ENCODE measurements at regions not wholly inside any gene's neighbourhood (a gene's known extent, or its start where the extent isn't known, plus 50 kb on each side); places are given as distances from the start of the nearest gene placed in this dataset.

DNA sequence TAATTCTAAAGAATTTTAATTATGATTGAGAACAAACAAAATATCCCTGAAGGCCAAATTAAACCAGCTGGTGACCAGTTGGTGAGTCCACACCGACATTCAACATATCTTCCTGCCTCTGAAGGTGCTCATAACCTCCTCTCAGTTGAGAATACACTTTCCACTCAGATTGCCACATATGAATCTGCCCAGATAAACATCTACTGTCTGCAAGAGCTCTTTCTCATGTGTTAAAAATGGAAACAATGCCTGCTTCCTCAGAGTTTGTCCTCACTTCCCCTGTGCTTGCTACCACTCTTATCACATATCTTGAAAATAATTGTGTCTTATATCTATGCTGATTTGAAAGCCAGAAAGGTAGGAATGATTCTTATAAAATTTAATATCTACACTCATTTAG, 177.7 kb upstream of the GULP1 start:
- WGBS (ENCODE audit: insufficient coverage, low lambda C conversion rate): no CpG with 5 or more reads among the region's 1 CpG
- Histone ChIP-seq H3K27me3 (ENCODE audit: control insufficient read depth, insufficient read depth, low read length) (no peaks in the 10 kb centered on the region), H3K27ac (ENCODE audit: low read length) (no peak overlapping the region), H3K9me3 (ENCODE audit: control insufficient read depth, low read depth, low read length) (no peaks in the 10 kb centered on the region), H3K36me3 (ENCODE audit: control insufficient read depth, insufficient read depth, low read length) (no peaks in the 10 kb centered on the region), H3K4me1 (ENCODE audit: control insufficient read depth, insufficient read depth, low read length) (no peaks in the 10 kb centered on the region), H3K4me3 (ENCODE audit: low read length) (no peak overlapping the region)
- DNase-seq: no peak

DNA sequence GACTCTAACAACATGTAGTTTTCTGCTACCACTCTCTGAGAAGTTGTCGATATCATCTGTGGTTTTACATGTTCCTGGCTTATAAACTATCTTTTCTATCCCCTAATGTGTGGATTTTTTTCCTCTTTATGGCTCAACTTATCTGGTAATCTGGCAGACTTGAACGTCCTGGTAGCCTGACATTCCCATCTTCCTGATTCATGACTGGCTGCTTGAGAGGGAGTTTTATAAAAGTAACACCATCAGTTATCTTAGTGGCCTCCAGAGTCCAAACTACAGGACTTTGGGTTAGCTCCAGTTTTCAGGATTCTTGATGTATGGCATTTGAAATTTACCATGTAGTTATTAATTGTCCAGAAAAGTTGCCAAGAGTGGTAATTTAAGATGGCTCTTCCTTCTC, 174.0 kb upstream of the GULP1 start:
- 80% methylated on average over 1 of the region's 2 CpGs for WGBS (ENCODE audit: insufficient coverage, low lambda C conversion rate)
- Histone ChIP-seq H3K27ac (ENCODE audit: low read length) (no peak overlapping the region), H3K4me3 (ENCODE audit: low read length) (no peak overlapping the region), H3K36me3 (ENCODE audit: control insufficient read depth, insufficient read depth, low read length) (no peaks in the 10 kb centered on the region), H3K9me3 (ENCODE audit: control insufficient read depth, low read depth, low read length) (no peaks in the 10 kb centered on the region), H3K27me3 (ENCODE audit: control insufficient read depth, insufficient read depth, low read length) (no peaks in the 10 kb centered on the region), H3K4me1 (ENCODE audit: control insufficient read depth, insufficient read depth, low read length) (no peaks in the 10 kb centered on the region)
- no peak for DNase-seq

DNA sequence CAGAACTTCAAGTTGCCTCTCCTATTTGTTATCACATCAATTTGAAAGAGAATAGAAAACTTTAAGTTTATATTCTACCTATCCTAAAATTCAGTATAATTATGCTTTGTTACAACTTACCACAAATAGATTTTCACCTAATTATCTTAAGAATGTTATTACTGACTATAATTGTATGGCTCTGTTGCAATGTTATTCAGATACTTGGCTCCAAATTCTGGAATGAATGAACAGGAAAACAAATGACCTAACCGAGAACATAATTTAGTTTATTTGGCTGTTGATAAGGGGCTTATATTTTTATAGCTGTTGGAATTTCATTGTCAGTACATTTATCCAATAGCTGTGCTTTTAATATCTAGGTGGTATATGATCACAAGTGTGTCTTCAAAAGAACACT, 173.2 kb upstream of the GULP1 start:
- no peaks in the 10 kb centered on the region for H3K36me3 ChIP-seq (ENCODE audit: control insufficient read depth, insufficient read depth, low read length)
- H3K27ac ChIP-seq (ENCODE audit: low read length): no peak overlapping the region
- no peak for DNase-seq
- H3K9me3 ChIP-seq (ENCODE audit: control insufficient read depth, low read depth, low read length): no peaks in the 10 kb centered on the region
- H3K27me3 ChIP-seq (ENCODE audit: control insufficient read depth, insufficient read depth, low read length): no peaks in the 10 kb centered on the region
- H3K4me3 ChIP-seq (ENCODE audit: low read length): no peak overlapping the region
- H3K4me1 ChIP-seq (ENCODE audit: control insufficient read depth, insufficient read depth, low read length): no peaks in the 10 kb centered on the region
- WGBS (ENCODE audit: insufficient coverage, low lambda C conversion rate): no CpG with 5 or more reads among the region's 1 CpG

DNA sequence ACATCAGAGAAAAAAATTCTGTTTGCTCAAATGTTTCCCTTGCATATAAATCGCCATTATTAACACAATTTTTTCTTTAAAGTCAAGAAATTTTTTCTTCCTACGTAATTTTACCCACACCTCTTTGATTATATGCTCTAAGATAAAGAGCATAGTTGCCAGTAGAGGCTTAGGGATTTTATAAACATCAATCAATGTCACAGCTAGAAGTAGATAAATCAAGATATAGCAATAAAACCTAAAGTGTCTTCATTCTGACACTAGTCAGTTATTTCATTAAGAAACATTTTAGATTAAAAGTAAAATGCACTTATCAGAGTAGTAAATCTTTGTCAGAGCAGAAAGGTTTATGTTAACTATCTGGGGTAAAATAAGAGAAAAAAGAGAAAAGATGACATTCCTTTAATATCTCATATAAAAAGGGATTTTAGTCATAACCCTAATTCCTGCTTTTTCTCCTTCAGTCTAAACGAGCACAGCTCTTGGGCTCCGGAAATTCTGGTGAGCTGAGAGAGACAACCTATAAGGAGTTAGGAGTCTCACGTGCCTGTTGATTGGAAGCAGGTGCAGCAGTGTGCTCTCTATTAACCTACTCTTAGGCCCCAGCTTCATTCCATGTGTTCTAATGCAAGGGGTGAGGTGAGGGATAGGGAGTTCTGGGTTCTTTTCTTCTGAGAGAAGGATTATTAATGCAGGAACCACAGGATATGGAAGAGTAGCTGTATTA, 172.4 kb upstream of the GULP1 start:
- Histone ChIP-seq H3K4me1 (ENCODE audit: control insufficient read depth, insufficient read depth, low read length) (no peaks in the 10 kb centered on the region), H3K9me3 (ENCODE audit: control insufficient read depth, low read depth, low read length) (no peaks in the 10 kb centered on the region), H3K27ac (ENCODE audit: low read length) (no peak overlapping the region), H3K4me3 (ENCODE audit: low read length) (no peak overlapping the region), H3K36me3 (ENCODE audit: control insufficient read depth, insufficient read depth, low read length) (no peaks in the 10 kb centered on the region), H3K27me3 (ENCODE audit: control insufficient read depth, insufficient read depth, low read length) (no peaks in the 10 kb centered on the region)
- no peak for DNase-seq
- 67% methylated on average over 3 of the region's 5 CpGs for WGBS (ENCODE audit: insufficient coverage, low lambda C conversion rate)

DNA sequence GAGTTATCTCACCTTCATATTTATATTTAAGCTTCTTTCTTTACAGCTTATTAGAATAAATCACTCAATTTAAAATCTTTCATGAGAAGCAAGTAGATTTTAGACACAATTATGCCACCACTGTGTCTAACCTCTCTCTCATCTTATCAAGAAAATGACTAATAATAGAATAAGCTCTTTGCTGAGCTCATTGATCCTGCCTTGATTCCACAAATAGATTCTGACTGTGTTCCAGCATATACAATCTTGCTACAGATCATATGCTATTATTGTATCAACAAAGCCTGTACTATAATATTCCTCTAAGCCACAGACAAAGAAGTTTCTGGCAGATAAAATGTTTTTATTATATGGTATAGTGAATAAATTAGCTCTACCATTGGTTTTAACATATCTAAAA, 168.7 kb upstream of the GULP1 start:
- Histone ChIP-seq H3K27ac (ENCODE audit: low read length) (no peak overlapping the region), H3K27me3 (ENCODE audit: control insufficient read depth, insufficient read depth, low read length) (no peaks in the 10 kb centered on the region), H3K4me1 (ENCODE audit: control insufficient read depth, insufficient read depth, low read length) (no peaks in the 10 kb centered on the region), H3K4me3 (ENCODE audit: low read length) (no peak overlapping the region), H3K36me3 (ENCODE audit: control insufficient read depth, insufficient read depth, low read length) (no peaks in the 10 kb centered on the region), H3K9me3 (ENCODE audit: control insufficient read depth, low read depth, low read length) (no peaks in the 10 kb centered on the region)
- no peak for DNase-seq

DNA sequence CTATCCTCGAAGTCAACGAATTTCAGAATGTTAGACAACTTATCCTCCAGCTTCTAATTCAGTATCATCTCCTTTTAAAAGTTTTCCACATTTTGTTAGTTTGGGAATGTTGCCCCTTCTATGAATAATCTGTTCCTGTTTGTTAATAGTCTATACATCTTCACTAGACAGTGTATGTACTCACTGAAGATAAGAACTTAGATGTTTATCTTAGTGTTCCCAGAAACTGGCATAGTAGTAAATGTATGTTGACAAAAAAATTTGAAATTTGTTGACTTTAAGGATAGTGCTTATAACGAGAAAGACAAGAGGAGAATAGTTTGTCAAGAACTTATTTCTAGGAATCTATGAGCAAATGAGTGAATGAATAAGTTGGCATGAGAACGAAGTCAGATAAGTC, 162.0 kb upstream of the GULP1 start:
- H3K27me3 ChIP-seq (ENCODE audit: control insufficient read depth, insufficient read depth, low read length): no peaks in the 10 kb centered on the region
- no peaks in the 10 kb centered on the region for H3K36me3 ChIP-seq (ENCODE audit: control insufficient read depth, insufficient read depth, low read length)
- H3K4me1 ChIP-seq (ENCODE audit: control insufficient read depth, insufficient read depth, low read length): no peaks in the 10 kb centered on the region
- no peak overlapping the region for H3K27ac ChIP-seq (ENCODE audit: low read length)
- no peaks in the 10 kb centered on the region for H3K9me3 ChIP-seq (ENCODE audit: control insufficient read depth, low read depth, low read length)
- 68% methylated on average over 3 of the region's 4 CpGs for WGBS (ENCODE audit: insufficient coverage, low lambda C conversion rate)
- no peak for DNase-seq
- H3K4me3 ChIP-seq (ENCODE audit: low read length): no peak overlapping the region

DNA sequence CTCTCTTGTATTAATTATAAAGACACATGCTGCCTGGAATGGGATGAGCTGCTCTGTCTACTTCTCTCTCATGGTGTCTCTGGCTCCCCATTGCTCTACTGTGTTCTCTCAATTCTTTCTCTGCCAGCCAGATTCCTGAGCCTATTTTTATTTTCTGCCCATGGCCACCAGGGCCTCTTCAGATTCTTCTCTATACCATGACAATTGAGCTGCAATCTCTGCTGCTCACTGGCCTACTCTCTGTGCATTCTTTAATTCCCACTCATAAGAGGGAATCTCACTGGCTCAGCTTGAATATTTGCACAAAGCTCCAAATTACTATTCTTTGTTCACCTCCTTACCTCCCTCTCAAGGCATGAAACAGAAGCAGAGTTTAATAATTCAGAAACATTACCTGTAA, 161.4 kb upstream of the GULP1 start:
- Histone ChIP-seq H3K27me3 (ENCODE audit: control insufficient read depth, insufficient read depth, low read length) (no peaks in the 10 kb centered on the region), H3K27ac (ENCODE audit: low read length) (no peak overlapping the region), H3K4me1 (ENCODE audit: control insufficient read depth, insufficient read depth, low read length) (no peaks in the 10 kb centered on the region), H3K4me3 (ENCODE audit: low read length) (no peak overlapping the region), H3K9me3 (ENCODE audit: control insufficient read depth, low read depth, low read length) (no peaks in the 10 kb centered on the region), H3K36me3 (ENCODE audit: control insufficient read depth, insufficient read depth, low read length) (no peaks in the 10 kb centered on the region)
- no peak for DNase-seq

- Histone ChIP-seq H3K9me3 (ENCODE audit: control insufficient read depth, low read depth, low read length) (no peaks in the 10 kb centered on the region), H3K27ac (ENCODE audit: low read length) (no peak overlapping the region), H3K36me3 (ENCODE audit: control insufficient read depth, insufficient read depth, low read length) (no peaks in the 10 kb centered on the region), H3K4me3 (ENCODE audit: low read length) (no peak overlapping the region), H3K4me1 (ENCODE audit: control insufficient read depth, insufficient read depth, low read length) (no peaks in the 10 kb centered on the region), H3K27me3 (ENCODE audit: control insufficient read depth, insufficient read depth, low read length) (no peaks in the 10 kb centered on the region)
- DNase-seq: no peak
- 100% methylated on average over 1 of the region's 1 CpG for WGBS (ENCODE audit: insufficient coverage, low lambda C conversion rate)
Measured at GRCh38 chr2:188131281-188131680, 160.4 kb upstream of the GULP1 start.

GRCh38 chr2:188132385-188132784, 159.3 kb upstream of the GULP1 start:
- Histone ChIP-seq H3K4me1 (ENCODE audit: control insufficient read depth, insufficient read depth, low read length) (no peaks in the 10 kb centered on the region), H3K4me3 (ENCODE audit: low read length) (no peak overlapping the region), H3K27ac (ENCODE audit: low read length) (no peak overlapping the region), H3K27me3 (ENCODE audit: control insufficient read depth, insufficient read depth, low read length) (no peaks in the 10 kb centered on the region), H3K36me3 (ENCODE audit: control insufficient read depth, insufficient read depth, low read length) (no peaks in the 10 kb centered on the region), H3K9me3 (ENCODE audit: control insufficient read depth, low read depth, low read length) (no peaks in the 10 kb centered on the region)
- DNase-seq: no peak
- WGBS (ENCODE audit: insufficient coverage, low lambda C conversion rate): no CpG with 5 or more reads among the region's 5 CpGs

GRCh38 chr2:188134241-188134640, 157.4 kb upstream of the GULP1 start:
- no peak for DNase-seq
- H3K36me3 ChIP-seq (ENCODE audit: control insufficient read depth, insufficient read depth, low read length): no peaks in the 10 kb centered on the region
- H3K27me3 ChIP-seq (ENCODE audit: control insufficient read depth, insufficient read depth, low read length): no peaks in the 10 kb centered on the region
- no peak overlapping the region for H3K27ac ChIP-seq (ENCODE audit: low read length)
- H3K4me1 ChIP-seq (ENCODE audit: control insufficient read depth, insufficient read depth, low read length): no peaks in the 10 kb centered on the region
- no peak overlapping the region for H3K4me3 ChIP-seq (ENCODE audit: low read length)
- 100% methylated on average over 1 of the region's 1 CpG for WGBS (ENCODE audit: insufficient coverage, low lambda C conversion rate)
- H3K9me3 ChIP-seq (ENCODE audit: control insufficient read depth, low read depth, low read length): no peaks in the 10 kb centered on the region

- H3K4me1 ChIP-seq (ENCODE audit: control insufficient read depth, insufficient read depth, low read length): no peaks in the 10 kb centered on the region
- no peaks in the 10 kb centered on the region for H3K36me3 ChIP-seq (ENCODE audit: control insufficient read depth, insufficient read depth, low read length)
- H3K27ac ChIP-seq (ENCODE audit: low read length): no peak overlapping the region
- H3K27me3 ChIP-seq (ENCODE audit: control insufficient read depth, insufficient read depth, low read length): no peaks in the 10 kb centered on the region
- H3K9me3 ChIP-seq (ENCODE audit: control insufficient read depth, low read depth, low read length): no peaks in the 10 kb centered on the region
- DNase-seq: no peak
- H3K4me3 ChIP-seq (ENCODE audit: low read length): no peak overlapping the region
Measured at GRCh38 chr2:188138313-188138712, 153.4 kb upstream of the GULP1 start.
